Activated gamma-delta T cell treated with Interleukin-2 at 50 U/mL for 16 hours (primary cell): ENCODE measurements at regions not wholly inside any gene's neighbourhood (a gene's known extent, or its start where the extent isn't known, plus 50 kb on each side); places are given as distances from the start of the nearest gene placed in this dataset.
"Not testable (repeated sequence)": the region's sequence is repeated elsewhere in the genome, so short reads cannot be mapped to it uniquely, and the experiment has no call there.

Source experiments
- DNase-seq: peaks from one replicate; pipeline ENCODE4 v3.0.0-alpha.2; 2020

DNA sequence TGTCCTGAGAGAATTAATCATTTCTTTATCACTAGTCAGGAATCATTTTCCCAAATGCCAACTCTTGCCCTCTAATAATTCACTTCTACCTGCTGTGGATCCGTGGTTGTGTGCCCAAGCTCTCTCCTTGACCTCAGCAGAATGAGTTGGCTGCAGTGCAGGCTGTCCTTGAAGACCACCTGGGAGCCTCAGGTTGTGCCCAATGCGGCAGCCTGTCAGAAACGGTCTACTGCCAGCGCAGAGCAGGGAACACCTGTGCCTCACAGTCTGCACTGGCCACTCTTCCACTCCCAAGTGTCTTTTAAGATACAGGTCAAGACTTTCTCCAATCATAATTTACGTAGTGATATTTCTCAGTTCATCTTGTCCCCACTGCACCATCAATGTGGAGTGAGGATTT is 246.0 kb upstream of the PHF14 start:
- DNase-seq = no peak

DNA sequence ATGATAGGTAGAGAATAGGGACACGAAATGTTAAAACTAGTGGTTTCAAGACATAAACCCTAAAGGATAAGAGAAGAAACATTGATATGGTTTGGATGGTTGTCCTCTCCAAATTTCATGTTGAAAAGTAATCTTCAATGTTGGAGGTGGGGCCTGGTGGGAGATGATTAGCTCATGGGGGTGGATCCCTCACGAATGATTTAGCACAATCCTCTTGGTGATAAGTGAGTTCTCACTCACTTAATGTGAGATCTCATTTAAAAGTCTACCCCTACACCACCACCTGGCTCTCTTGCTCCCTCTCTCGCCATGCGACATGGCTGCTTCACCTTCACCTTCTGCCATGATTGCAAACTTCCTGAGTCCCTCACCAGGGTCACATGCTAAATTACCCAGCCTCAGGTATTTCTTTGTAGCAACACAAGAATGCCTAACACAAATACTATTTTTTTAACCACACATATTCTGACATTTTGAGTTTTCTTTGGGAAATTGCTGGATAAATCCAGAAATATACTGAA is 242.4 kb upstream of the PHF14 start:
- no peak for DNase-seq

DNA sequence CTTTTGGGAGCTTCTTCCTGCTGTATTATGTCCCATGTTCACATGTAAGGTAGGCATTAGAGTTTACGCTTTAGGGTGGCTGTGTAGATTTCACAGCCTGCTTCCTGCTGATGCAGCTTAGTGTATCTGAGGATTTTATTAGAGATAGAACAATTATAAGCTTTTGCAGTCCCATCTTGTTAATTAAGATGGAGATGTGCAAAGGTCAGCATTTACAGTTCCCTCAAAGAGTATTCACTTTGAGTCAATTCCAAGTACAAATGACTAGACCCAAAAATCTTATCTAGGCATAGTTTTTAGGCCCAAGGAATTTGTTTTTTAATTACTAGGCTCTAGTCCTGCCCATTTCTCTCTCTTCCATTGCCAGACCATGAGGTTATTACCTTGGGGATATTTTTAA is 239.9 kb upstream of the PHF14 start:
- DNase-seq = no peak

DNA sequence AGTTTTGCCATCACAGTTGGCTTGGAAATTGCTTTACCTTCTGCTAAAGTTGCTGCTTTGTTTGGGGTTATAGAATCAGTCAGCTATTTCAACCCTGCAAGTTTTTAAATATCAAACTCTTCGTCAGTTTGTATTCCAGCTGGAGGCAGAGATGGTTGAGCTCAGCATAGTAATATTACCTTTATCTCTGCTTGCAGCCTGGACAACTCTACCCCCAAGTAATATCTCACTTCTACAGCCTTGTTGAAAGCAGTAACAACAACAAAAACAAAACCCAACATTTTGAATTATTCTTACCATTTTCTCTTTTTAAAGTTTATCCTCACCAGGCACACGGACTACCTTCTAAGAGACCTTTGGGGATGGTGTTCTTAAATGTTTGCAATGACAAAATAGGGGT is 239.1 kb upstream of the PHF14 start:
- no peak for DNase-seq

DNA sequence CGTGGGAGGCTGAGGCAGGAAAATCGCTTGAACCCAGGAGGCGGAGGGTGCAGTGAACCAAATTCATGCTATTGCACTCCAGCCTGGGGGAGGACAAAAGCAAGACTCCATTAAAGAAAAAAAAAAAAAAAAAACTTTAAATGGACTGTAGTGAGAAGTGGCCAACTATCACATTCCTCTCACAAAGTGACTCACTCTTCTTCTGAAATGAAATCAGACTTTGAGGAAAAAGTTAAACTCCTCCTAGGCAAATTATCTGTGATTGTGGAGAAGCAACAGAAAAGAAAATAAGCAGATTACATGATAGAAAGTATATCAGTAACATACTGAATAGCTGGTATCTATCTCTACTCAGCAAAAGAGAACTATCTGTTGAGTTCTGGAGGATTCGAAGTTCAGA is 234.3 kb upstream of the PHF14 start:
- DNase-seq = no peak

DNA sequence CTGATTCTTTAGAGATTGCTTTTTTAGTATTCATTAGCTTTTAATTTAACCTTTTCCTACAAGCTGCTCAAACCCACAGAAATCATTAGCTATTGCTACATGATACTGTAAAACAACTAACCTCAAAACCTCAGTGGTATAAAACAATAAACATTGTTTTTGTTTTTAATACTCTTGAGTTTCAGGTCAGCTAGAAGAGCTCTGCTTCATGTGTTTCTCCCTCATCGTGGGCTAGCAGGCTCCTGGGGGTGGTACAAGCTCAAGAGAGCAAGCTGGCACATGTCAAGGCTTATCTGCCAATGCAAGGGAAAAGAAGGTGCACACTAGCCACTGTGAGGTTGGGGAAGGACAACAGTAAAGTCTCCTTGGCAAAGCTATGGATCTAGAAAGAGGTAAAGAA is 232.9 kb upstream of the PHF14 start:
- no peak for DNase-seq

DNA sequence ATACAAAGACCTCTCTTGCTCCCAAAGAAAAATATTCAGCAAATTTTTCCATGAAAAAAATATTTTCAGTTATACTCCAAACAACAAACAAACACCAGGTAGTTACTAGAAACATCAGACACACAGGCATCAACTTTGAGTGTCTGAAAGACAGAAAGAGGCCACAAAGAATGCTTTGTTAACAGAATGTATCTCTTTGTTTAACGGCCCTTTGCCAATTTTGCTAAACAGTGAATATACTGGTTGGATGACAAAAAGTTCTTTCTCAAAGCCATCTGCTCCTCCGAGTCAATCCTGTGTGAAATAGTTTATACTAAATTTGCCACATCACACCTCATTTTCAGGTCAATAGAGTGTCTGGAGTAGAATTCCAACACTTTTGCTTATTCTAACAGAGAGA is 216.7 kb upstream of the PHF14 start:
- no peak for DNase-seq

DNA sequence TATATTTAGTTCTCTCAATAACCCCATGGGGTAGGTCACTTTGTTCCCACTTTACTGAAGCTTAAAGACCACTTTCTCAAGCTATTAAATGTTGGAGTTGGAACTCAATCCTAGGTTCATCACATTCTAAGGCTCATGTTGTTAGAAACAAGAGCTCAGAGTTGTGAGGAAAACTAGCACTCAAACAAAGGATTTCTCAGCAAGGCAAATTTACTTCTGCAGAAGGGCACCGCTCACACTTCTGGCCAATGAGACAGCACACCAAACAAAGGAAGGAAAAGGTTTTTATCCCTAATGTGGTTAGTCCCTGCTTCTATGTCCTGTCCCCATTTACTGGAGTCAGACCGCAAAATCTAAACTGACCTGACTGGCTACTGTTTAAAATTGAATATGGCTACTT is 214.6 kb upstream of the PHF14 start:
- no peak for DNase-seq

DNA sequence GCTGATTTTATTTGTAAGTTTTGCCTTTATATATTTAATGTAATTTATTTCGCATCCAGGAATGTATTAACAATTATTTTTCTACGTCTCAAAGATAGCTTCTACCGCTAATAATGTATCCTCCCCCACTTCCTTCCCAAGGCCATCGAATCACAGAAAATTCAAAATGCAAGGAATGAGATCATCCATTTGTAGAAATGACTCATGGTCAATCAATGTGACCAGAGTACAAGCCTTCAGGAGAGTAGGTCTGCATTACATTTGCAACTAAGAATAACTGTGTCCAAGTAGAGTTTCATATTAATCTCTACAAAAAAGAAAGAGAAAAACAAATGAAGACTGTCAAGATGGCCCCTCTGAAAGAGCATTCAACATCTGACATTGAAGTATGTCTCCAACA is 205.9 kb upstream of the PHF14 start:
- DNase-seq = no peak

DNA sequence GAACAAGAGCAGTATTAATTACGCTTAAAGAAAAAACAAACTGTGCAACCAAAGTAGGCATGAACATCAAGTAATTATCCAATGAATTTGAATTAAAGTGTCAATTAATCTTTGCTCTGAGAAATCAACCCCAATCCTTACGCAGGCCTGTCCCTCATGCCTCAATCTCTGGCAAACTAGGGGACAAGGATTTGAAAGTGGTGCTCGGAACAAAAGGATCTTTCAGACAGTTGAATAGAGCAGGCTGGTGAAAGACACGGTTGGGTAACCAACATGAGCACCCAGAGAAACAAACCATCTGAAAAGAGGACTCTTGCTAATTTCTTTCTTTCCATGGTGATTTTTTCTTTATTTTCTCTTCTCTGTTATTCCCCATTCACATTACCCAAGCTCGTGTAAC is 203.5 kb upstream of the PHF14 start:
- no peak for DNase-seq

DNA sequence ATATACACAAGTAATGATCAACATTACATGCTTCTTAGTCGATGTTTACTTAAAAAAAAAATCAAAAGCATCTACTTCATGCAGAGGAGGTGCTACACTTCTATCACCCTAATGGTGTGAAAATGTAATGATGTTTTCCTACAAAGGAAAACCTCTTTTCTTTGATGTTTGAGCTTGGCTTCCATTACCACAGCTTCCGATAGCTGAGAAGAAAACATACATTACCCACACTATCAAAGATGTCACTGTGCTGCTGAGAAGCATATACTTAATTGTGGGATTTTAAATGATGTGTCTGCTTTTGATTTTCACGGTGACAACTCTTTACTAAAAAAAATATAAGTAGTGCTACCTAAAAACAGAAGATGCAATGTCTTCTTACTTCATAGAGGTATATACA is 200.2 kb upstream of the PHF14 start:
- DNase-seq = no peak

DNA sequence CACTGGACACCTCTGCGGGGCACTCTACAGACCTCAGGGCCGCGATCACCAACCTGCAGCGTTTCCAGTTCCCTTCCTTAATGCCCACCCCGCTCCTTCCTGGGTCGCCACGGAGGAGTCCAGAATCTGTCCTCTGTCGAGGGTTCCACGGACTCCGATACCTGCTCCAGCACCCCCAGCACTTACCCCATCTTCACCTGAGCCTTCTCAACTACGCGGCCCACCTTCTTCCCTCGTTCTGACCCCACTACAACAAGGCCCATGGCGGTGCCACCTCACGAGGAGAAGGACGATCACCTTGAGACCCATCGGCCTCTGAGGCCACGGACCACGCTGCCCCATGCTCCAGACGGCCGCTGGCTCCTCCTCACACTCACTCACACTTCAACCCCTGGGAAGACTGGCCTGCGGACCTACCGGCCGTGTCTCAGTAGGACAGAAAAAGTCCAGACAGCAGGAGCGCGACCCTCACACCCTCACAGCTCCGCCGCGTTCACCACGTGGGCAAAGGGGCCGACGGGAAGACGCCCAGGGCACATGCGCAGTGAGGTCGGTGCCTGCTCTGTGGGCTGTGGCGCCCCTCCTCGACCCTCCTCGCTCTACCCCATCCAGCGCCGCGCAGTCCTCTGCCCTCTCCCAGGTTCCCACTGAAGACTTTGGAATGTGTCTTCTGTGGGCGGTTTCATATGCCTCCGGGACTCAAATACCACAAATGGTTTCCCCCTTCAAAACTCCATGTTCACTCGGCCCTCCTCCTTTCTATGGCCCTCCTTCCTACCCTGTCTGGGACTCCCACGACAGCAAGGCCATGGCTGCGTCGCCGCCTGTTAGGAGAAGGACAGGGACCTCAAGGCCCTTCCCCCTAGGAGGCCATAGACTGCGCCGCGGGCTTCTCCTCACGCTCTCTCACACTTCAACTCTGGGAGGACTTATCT is 193.9 kb upstream of the PHF14 start:
- no peak for DNase-seq

DNA sequence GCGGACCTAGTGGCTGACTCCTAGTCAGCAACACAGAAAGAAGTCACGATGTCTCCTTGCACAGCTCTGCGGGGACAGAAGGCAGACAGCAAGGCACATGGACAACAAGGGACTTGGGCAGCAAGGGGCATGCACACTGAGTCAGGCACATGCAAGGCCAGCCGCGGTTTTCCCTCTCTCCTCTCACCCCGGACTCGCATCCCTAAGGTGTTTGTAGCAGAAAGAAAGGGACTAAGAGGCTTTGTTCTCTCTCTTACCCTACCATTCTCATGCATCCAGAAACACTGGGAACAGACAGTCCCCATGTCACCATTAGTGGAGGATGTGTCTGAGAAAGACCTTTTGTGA is 193.3 kb upstream of the PHF14 start:
- no peak for DNase-seq

DNA sequence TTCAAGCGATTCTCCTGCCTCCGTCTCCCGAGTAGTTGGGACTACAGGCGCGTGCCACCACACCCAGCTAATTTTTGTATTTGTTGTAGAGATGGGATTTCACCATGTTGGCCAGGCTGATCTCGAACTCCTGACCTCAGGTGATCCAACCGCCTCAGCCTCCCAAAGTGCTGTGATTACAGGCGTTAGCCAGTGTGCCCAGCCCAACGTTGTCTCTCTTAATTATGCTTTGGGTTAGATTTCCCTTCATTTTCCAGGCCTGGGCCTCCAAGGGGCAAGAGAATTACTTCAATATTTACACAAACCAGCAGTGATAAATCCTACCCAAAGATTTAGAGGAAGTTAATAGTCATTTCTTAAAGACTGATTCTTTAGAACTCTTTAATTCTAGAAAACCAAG is 186.7 kb upstream of the PHF14 start:
- not testable (repeated sequence) for DNase-seq

DNA sequence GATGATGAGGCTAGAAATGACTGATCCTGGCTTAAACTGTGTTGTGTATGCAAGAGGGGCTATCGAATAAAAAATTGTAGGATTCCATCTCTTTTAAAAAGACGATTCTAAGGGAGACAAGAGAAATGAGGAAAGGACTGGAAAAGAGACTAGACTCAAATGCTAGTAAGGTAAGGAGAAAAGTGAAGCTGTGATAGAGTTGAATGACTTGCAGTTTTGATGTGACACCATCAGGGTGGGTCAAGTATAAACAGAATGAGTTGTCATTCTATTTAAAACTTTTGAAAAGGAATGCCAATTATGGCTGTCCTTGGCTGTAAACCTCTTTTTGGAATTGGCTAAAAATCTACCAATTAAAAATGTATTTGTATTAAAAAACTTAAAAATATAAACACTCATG is 184.5 kb upstream of the PHF14 start:
- DNase-seq = no peak

DNA sequence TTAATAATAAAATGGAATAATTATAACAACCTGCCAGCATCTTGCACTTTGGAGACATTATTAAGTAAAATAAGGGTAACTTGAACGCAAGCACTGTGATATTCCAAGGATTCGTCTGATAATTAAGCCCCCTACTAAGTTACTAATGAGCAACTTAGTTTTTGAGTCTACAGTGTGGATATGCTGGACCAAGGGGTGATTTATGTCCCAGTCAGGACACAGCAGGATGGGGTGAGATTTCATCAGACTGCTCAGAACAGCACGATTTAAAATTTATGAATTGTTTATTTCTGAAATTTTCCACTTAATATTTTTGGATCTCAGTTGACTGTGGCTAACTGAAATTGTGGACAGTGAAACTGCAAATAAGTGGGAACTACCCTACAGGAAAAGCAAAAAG is 182.8 kb upstream of the PHF14 start:
- no peak for DNase-seq

DNA sequence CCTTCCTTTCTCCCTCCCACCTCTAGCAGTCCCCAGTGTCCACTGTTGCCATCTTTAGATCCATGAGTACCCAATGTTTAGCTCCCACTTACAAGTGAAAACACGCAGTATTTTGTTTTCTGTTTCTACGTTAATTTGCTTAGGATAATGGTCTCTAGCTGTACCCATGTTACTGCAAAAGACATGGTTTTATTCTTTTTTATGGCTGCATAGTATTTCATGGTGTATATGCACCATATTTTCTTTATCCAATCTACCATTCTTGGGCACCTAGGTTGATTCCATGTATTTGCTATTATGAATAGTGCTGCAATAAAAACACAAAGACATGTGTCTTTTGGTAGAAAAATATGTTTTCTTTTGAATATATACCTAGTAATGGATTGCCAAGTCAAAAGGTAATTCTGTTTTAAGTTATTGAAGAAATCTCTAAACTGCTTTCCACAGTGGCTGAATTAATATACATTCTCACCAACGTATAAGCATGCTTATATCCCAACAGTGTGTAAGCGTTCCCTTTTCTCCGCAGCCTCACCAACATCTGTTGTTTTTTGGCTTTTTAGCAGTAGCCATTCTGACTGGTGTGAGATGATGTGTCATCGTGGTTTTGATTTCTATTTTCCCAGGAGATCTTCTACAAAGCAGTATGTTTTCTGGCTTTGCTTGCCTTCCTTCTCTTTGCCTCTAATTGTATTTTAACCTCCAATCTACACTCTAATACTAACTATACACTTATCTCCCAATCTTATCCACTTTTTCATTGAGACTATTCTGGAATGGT is 179.5 kb upstream of the PHF14 start:
- no peak for DNase-seq

DNA sequence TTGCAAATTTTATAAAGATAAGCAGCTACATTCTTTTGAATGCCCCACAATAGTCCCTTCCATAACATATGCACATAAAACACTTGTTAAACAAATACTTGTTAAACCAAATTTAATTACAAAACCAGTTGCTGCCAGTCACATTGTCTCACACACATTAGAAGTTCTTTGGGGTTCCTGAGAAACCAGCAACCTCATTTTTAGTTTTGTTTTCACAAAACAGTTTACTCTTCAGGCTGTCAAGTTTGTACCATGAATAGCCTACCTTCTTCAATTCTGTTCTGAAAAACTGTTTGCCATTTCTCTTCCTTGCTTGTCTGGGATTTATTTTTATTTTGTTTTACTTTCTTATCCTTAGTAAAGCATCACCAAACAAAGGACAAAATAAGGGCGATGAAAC is 176.5 kb upstream of the PHF14 start:
- no peak for DNase-seq

DNA sequence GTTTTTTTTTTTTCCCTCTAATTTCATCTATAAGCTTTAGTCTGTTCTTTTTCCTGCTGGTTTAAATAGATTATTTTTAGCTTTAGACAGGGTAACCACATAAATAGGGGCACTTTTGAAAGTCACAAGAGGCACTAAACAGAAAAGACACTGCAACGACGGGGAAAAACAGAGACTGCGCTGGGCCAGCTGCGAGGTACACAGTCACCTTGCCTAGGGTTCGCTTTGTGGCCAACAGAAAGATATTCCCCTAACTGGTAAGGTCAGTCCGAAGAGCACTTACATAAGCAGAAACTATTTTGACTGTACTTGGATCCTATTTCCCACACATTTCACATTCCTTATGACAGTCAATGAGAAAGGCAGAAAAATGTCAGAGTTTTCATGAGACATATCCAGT is 175.6 kb upstream of the PHF14 start:
- DNase-seq = no peak

DNA sequence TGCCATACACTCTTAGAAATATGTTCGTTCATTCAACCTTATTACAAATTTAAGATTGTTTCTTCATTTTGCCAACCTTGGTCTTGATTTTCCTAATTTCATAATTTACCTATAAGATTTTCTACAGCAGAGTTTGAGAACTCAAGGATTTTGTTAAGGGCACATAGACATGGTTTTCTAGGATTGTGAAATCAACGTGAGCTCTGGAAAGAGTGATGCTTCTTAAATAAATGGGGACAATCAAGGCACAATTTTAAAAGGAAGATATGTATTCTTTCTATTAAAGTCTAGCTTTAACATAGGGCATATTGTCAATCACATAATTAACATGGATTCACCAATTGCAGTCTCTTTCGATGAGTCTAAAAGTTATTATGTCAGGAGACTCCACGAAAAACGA is 174.2 kb upstream of the PHF14 start:
- DNase-seq = no peak

DNA sequence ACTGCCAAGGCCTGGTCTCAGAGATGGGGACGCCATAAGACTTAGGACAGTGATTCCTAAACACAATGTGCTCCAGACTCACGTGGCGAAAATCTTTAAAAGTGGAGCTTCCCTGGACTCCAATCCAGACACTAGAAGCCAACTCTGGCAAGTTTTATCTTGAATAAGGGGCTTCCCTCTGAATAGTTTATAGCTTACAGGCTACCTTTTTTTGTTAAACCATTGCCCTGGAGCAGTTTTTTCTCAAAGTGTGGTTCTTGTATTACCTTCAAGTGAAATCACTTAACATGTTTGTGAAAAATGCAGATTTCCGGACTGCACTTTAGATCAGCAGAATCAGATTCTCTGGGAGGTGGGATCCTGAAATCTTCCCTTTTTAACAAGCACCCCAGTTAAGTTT is 171.7 kb upstream of the PHF14 start:
- no peak for DNase-seq

DNA sequence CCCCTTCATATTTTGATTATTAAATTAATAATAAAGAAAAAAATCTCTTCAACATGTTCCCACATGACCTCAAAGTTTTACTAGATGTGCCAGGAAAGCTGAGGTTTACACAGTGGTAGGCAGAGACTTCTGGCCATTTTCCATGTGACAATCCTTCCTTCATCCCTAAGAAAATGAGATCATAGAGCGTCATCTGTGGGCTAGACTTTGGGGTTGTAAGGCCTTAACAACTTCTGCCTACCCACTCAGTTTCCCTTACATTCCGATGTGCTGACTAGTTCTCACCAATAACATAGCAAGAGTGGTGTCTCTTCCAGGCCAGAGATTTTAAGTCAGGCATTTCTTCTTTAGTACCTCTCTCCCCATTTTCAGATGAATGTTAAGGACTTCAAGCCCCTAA is 171.1 kb upstream of the PHF14 start:
- no peak for DNase-seq

DNA sequence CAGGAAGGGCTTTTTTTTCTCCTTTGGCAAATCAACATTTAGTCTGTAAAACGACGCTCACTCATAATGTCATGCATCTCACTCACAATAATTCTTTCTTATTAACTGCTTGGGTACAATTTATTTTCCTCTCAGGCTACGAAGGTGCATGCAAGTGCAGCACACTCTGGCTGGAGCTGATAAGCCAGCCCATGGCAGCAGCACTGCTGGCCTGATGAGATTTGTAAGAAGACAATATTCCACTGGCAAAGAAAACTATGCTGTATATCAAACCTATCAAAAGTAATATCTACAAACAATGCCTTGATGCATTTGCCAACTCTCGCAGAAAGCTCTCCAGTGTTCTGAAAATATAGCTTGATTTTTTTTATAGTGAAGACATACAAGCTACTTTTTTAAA is 170.0 kb upstream of the PHF14 start:
- DNase-seq = no peak

DNA sequence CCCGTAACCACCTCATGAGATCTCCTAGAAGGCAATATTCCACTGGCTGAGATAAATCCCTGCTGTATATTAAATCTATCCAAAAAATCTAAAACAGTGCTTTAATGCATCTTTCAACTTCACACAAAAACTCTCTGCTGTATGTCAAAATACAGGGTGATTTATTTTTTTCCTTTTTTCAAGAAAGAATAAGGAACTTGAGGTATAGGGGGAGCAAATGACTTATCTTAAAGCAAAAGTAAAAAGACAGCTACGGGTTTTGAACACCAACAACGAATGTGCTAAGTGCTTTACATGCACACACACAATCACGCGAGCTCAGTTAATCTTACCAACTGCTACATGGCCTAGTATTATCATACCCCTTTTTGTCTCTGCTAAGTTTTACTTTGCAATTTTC is 168.9 kb upstream of the PHF14 start:
- no peak for DNase-seq
